Osteoblast (primary cell): ENCODE measurements at regions not wholly inside any gene's neighbourhood (a gene's known extent, or its start where the extent isn't known, plus 50 kb on each side); places are given as distances from the start of the nearest gene placed in this dataset.
A peak's percentile ranks its signal among the peaks of the same experiment; 100 is the strongest.

Experiments
- DNase-seq: peaks from one replicate; pipeline ENCODE4 v3.0.0; 2011; ENCODE audit warnings: low spot score, mixed read lengths; ENCODE audit not compliant: insufficient read length; ENCODE audit errors: missing footprints
- H2AFZ ChIP-seq: 2 replicates; pipeline ENCODE4 v1.6.0; 2011; ENCODE audit warnings: mild to moderate bottlenecking, low read length
- H3K27ac ChIP-seq: 2 replicates; pipeline ENCODE4 v1.5.1; 2011; ENCODE audit warnings: mild to moderate bottlenecking, low read depth, low read length, moderate library complexity
- H3K27me3 ChIP-seq: 2 replicates; pipeline ENCODE4 v1.6.0; 2012; ENCODE audit warnings: mild to moderate bottlenecking, control low read depth, inconsistent platforms, low read length, moderate library complexity; ENCODE audit not compliant: insufficient read depth
- H3K36me3 ChIP-seq: 2 replicates; pipeline ENCODE4 v1.5.1; 2011; ENCODE audit warnings: mild to moderate bottlenecking, low read length, control low read depth, moderate library complexity; ENCODE audit not compliant: insufficient read depth
- H3K4me1 ChIP-seq: 2 replicates; pipeline ENCODE4 v1.5.1; 2011; ENCODE audit warnings: mild to moderate bottlenecking, low read length, control low read depth, moderate library complexity; ENCODE audit not compliant: insufficient read depth
- H3K4me2 ChIP-seq: 2 replicates; pipeline ENCODE4 v1.6.0; 2011; ENCODE audit warnings: mild to moderate bottlenecking, low read length; ENCODE audit not compliant: insufficient read depth
- H3K4me3 ChIP-seq: fragments of 200-600 bp; sonication (generic); 3 replicates; pipeline ENCODE4 v1.5.1; 2012; ENCODE audit warnings: mild to moderate bottlenecking, low read length, inconsistent platforms; ENCODE audit not compliant: insufficient read depth
- H3K79me2 ChIP-seq: 2 replicates; pipeline ENCODE4 v1.6.0; 2012; ENCODE audit warnings: mild to moderate bottlenecking, low read length, control low read depth, inconsistent platforms; ENCODE audit not compliant: insufficient read depth
- H3K9me3 ChIP-seq: 2 replicates; pipeline ENCODE4 v1.5.1; 2011; ENCODE audit warnings: low read depth, low read length, control low read depth
- H4K20me1 ChIP-seq: 2 replicates; pipeline ENCODE4 v1.6.0; 2012; ENCODE audit warnings: mild to moderate bottlenecking, low read length, control low read depth; ENCODE audit not compliant: insufficient read depth
- CTCF ChIP-seq: IDR thresholded peaks from 2 replicates; pipeline ENCODE4 v1.5.1; 2011; ENCODE audit warnings: mild to moderate bottlenecking, low read depth, low read length, moderate library complexity; ENCODE audit errors: extremely low read depth

DNA sequence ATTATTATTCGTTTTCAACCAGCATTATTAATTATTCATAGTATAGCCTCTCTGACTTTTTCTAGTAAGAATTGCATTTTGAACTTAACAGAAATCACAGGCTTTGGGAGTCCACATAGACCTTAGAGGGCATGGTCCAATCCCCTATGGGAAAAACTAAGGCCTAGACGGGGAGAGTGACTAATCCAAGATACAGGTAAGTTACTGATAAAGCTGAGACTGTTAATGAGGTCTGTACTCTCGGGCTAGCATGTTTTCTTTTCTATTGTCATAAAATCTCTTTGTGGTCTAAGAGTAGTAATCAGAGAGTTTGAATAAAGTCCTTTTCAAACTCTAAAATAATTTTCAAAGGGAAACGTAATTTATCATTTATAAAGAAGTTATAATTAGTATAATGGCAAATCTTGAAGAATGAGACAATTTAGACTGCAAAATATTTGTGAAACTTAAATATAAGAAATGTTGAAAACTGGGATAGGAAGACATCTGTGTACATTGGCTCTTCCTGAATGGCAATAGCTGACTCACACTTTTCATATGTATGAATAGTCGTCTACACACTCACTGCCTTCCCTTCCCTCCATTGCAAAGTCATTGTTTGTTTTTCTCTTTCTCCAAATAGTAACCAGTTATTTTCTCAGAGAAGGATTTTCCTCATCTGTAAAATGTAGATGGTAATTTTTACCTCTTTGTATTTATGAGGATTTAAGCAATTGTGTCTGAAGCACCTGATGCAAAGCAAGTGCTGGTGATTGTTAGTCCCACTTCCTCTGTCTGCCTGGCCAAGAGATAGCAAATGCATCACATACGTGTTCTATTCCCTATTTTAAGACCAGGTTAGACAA, 207.9 kb upstream of the CD180 start:
- Histone ChIP-seq H3K79me2 (no peaks in the 10 kb centered on the region), H3K27ac (peak overlapping the region; percentile 65), H3K36me3 (no peaks in the 10 kb centered on the region), H3K9me3 (no peaks in the 10 kb centered on the region), H4K20me1 (no peaks in the 10 kb centered on the region), H3K4me3 (no peak overlapping the region), H3K27me3 (no peaks in the 10 kb centered on the region), H3K4me2 (peak overlapping the region; percentile 12), H2AFZ (peak overlapping the region; percentile 24), H3K4me1 (peaks cover 10% of the 10 kb centered on the region)
- DNase-seq: peak; percentile 87
- no peak for TF ChIP-seq CTCF

GRCh38 chr5:67402526-67402925, 205.9 kb upstream of the CD180 start:
- no peak for DNase-seq
- Histone ChIP-seq H3K36me3 (no peaks in the 10 kb centered on the region), H3K27ac (no peak overlapping the region), H3K27me3 (no peaks in the 10 kb centered on the region), H3K4me1 (peaks cover 10% of the 10 kb centered on the region), H3K4me3 (no peak overlapping the region), H3K4me2 (no peak overlapping the region), H2AFZ (no peak overlapping the region), H3K9me3 (no peaks in the 10 kb centered on the region), H4K20me1 (no peaks in the 10 kb centered on the region), H3K79me2 (no peaks in the 10 kb centered on the region)
- no peak for TF ChIP-seq CTCF

DNA sequence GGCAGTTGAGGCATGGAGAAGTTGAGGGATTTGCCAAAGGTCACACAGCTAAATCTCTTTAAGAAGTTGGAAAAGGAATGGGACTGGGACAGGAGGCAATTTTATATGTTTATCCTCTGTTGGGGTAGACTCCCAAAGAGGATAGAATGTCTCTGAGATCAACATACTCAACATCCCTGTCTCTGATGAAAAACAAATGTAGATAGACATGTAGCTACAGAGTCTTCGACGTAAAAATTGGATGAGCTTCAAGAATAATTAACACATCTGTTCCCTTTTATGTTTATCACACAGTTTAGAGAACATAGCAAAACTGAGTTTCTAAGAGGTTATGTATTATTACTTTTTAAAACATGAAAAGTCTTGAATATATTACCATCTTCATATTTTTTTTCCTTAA, 204.6 kb upstream of the CD180 start:
- TF ChIP-seq CTCF: no peak
- Histone ChIP-seq H3K27me3 (no peaks in the 10 kb centered on the region), H3K79me2 (no peaks in the 10 kb centered on the region), H3K36me3 (no peaks in the 10 kb centered on the region), H3K27ac (no peak overlapping the region), H2AFZ (no peak overlapping the region), H3K4me3 (no peak overlapping the region), H3K4me2 (no peak overlapping the region), H4K20me1 (no peaks in the 10 kb centered on the region), H3K4me1 (peaks cover 10% of the 10 kb centered on the region), H3K9me3 (no peaks in the 10 kb centered on the region)
- DNase-seq: no peak

GRCh38 chr5:67400752-67401151, 204.2 kb upstream of the CD180 start:
- no peak for DNase-seq

More at GRCh38 chr5:67400752-67401151, 204.2 kb upstream of the CD180 start:
- no peak for TF ChIP-seq CTCF
- no peak overlapping the region for H3K4me3 ChIP-seq
- H3K9me3 ChIP-seq: no peaks in the 10 kb centered on the region
- H3K79me2 ChIP-seq: no peaks in the 10 kb centered on the region
- no peaks in the 10 kb centered on the region for H4K20me1 ChIP-seq
- H3K4me1 ChIP-seq: peaks cover 10% of the 10 kb centered on the region
- no peak overlapping the region for H3K4me2 ChIP-seq
- H3K27ac ChIP-seq: no peak overlapping the region
- no peaks in the 10 kb centered on the region for H3K27me3 ChIP-seq
- no peak overlapping the region for H2AFZ ChIP-seq
- no peaks in the 10 kb centered on the region for H3K36me3 ChIP-seq
